HEK293 (cell line): ENCODE measurements at regions not wholly inside any gene's neighbourhood (a gene's known extent, or its start where the extent isn't known, plus 50 kb on each side); places are given as distances from the start of the nearest gene placed in this dataset.

ENCODE experiments used
- KLF1 ChIP-seq: fragments of 450-650 bp; formaldehyde crosslinking; IDR thresholded peaks from 2 replicates; pipeline ENCODE4 v1.5.1; 2016; ENCODE audit warnings: missing biosample characterization, missing genetic modification characterization
- MEIS1 ChIP-seq: sonication (generic); formaldehyde crosslinking; IDR thresholded peaks from 2 replicates; pipeline ENCODE4 v1.8.1; 2022; ENCODE audit warnings: missing genetic modification reagents, mild to moderate bottlenecking, borderline replicate concordance
- MYNN ChIP-seq: fragments of 450-650 bp; formaldehyde crosslinking; IDR thresholded peaks from 2 replicates; pipeline ENCODE4 v1.5.1; 2016; ENCODE audit warnings: missing biosample characterization, missing genetic modification characterization, borderline replicate concordance
- SETDB1 ChIP-seq: IDR thresholded peaks from one replicate; pipeline ENCODE4 v1.6.1; 2017; ENCODE audit warnings: mild to moderate bottlenecking, low read length, moderate library complexity, mixed read lengths; ENCODE audit not compliant: insufficient read length
- ZNF133 ChIP-seq: fragments of 450-650 bp; formaldehyde crosslinking; IDR thresholded peaks from 2 replicates; pipeline ENCODE4 v1.5.1; 2016; ENCODE audit warnings: missing biosample characterization, missing genetic modification characterization
- ZNF221 ChIP-seq: fragments of 450-650 bp; formaldehyde crosslinking; IDR thresholded peaks from 2 replicates; pipeline ENCODE4 v1.5.1; 2017; ENCODE audit warnings: missing biosample characterization, missing genetic modification characterization, borderline replicate concordance
- ZNF292 ChIP-seq: fragments of 450-650 bp; formaldehyde crosslinking; IDR thresholded peaks from 2 replicates; pipeline ENCODE4 v1.5.1; 2016; ENCODE audit warnings: low read depth, missing biosample characterization, missing genetic modification characterization, borderline replicate concordance
- TF ChIP-seq, protein P1 (sequence below): fragments of 450-650 bp; formaldehyde crosslinking; IDR thresholded peaks from 2 replicates; pipeline ENCODE4 v1.5.1; 2016; ENCODE audit warnings: missing biosample characterization, missing genetic modification characterization
- TF ChIP-seq, protein P2 (sequence below): fragments of 450-650 bp; formaldehyde crosslinking; IDR thresholded peaks from 2 replicates; pipeline ENCODE4 v1.5.1; 2016; ENCODE audit warnings: missing biosample characterization, missing genetic modification characterization, low read depth
- TF ChIP-seq, protein P3 (sequence below): IDR thresholded peaks from 2 replicates; pipeline ENCODE4 v1.6.1; 2011; ENCODE audit warnings: mild to moderate bottlenecking, low read depth, low read length, borderline replicate concordance
- TF ChIP-seq, protein P4 (sequence below): fragments of 450-650 bp; formaldehyde crosslinking; IDR thresholded peaks from 2 replicates; pipeline ENCODE4 v1.5.1; 2016; ENCODE audit warnings: missing biosample characterization, missing genetic modification characterization
- TF ChIP-seq, protein P5 (sequence below): fragments of 450-650 bp; formaldehyde crosslinking; IDR thresholded peaks from 2 replicates; pipeline ENCODE4 v1.5.1; 2016; ENCODE audit warnings: missing biosample characterization, missing genetic modification characterization

DNA sequence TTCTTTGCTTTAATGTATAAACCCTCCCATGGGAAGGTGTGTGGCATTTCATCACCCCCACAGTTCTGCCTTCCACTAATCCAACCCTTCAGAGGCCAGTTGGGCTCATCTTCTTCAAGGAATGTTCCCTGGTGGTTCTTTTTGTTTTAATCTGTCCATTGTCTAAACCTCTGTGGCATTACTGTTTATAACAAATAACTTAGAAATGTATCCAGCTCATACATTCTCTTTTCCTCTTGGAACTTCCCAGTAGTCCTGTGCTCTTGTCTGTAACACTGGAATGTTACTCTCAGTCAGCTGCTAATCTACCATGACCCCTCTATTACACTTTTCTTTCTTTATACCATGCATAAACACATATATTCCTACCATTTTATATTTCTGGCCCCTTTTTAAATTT lies 213.5 kb upstream of the TARS1 start:
- TF ChIP-seq, protein P1, sequence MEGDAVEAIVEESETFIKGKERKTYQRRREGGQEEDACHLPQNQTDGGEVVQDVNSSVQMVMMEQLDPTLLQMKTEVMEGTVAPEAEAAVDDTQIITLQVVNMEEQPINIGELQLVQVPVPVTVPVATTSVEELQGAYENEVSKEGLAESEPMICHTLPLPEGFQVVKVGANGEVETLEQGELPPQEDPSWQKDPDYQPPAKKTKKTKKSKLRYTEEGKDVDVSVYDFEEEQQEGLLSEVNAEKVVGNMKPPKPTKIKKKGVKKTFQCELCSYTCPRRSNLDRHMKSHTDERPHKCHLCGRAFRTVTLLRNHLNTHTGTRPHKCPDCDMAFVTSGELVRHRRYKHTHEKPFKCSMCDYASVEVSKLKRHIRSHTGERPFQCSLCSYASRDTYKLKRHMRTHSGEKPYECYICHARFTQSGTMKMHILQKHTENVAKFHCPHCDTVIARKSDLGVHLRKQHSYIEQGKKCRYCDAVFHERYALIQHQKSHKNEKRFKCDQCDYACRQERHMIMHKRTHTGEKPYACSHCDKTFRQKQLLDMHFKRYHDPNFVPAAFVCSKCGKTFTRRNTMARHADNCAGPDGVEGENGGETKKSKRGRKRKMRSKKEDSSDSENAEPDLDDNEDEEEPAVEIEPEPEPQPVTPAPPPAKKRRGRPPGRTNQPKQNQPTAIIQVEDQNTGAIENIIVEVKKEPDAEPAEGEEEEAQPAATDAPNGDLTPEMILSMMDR (tag by site-specific recombination): no peak
- TF ChIP-seq MEIS1: no peak
- TF ChIP-seq, protein P2, sequence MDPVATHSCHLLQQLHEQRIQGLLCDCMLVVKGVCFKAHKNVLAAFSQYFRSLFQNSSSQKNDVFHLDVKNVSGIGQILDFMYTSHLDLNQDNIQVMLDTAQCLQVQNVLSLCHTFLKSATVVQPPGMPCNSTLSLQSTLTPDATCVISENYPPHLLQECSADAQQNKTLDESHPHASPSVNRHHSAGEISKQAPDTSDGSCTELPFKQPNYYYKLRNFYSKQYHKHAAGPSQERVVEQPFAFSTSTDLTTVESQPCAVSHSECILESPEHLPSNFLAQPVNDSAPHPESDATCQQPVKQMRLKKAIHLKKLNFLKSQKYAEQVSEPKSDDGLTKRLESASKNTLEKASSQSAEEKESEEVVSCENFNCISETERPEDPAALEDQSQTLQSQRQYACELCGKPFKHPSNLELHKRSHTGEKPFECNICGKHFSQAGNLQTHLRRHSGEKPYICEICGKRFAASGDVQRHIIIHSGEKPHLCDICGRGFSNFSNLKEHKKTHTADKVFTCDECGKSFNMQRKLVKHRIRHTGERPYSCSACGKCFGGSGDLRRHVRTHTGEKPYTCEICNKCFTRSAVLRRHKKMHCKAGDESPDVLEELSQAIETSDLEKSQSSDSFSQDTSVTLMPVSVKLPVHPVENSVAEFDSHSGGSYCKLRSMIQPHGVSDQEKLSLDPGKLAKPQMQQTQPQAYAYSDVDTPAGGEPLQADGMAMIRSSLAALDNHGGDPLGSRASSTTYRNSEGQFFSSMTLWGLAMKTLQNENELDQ (tag by site-specific recombination): no peak
- no peak for TF ChIP-seq SETDB1
- TF ChIP-seq, protein P3, sequence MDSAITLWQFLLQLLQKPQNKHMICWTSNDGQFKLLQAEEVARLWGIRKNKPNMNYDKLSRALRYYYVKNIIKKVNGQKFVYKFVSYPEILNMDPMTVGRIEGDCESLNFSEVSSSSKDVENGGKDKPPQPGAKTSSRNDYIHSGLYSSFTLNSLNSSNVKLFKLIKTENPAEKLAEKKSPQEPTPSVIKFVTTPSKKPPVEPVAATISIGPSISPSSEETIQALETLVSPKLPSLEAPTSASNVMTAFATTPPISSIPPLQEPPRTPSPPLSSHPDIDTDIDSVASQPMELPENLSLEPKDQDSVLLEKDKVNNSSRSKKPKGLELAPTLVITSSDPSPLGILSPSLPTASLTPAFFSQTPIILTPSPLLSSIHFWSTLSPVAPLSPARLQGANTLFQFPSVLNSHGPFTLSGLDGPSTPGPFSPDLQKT: no peak
- TF ChIP-seq ZNF133 (tag by site-specific recombination): no peak
- TF ChIP-seq ZNF292 (tag by site-specific recombination): no peak
- TF ChIP-seq, protein P4, sequence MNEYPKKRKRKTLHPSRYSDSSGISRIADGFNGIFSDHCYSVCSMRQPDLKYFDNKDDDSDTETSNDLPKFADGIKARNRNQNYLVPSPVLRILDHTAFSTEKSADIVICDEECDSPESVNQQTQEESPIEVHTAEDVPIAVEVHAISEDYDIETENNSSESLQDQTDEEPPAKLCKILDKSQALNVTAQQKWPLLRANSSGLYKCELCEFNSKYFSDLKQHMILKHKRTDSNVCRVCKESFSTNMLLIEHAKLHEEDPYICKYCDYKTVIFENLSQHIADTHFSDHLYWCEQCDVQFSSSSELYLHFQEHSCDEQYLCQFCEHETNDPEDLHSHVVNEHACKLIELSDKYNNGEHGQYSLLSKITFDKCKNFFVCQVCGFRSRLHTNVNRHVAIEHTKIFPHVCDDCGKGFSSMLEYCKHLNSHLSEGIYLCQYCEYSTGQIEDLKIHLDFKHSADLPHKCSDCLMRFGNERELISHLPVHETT (tag by site-specific recombination): no peak
- TF ChIP-seq ZNF221 (tag by site-specific recombination): no peak
- TF ChIP-seq MYNN (tag by site-specific recombination): no peak
- TF ChIP-seq KLF1 (tag by site-specific recombination): no peak
- TF ChIP-seq, protein P5, sequence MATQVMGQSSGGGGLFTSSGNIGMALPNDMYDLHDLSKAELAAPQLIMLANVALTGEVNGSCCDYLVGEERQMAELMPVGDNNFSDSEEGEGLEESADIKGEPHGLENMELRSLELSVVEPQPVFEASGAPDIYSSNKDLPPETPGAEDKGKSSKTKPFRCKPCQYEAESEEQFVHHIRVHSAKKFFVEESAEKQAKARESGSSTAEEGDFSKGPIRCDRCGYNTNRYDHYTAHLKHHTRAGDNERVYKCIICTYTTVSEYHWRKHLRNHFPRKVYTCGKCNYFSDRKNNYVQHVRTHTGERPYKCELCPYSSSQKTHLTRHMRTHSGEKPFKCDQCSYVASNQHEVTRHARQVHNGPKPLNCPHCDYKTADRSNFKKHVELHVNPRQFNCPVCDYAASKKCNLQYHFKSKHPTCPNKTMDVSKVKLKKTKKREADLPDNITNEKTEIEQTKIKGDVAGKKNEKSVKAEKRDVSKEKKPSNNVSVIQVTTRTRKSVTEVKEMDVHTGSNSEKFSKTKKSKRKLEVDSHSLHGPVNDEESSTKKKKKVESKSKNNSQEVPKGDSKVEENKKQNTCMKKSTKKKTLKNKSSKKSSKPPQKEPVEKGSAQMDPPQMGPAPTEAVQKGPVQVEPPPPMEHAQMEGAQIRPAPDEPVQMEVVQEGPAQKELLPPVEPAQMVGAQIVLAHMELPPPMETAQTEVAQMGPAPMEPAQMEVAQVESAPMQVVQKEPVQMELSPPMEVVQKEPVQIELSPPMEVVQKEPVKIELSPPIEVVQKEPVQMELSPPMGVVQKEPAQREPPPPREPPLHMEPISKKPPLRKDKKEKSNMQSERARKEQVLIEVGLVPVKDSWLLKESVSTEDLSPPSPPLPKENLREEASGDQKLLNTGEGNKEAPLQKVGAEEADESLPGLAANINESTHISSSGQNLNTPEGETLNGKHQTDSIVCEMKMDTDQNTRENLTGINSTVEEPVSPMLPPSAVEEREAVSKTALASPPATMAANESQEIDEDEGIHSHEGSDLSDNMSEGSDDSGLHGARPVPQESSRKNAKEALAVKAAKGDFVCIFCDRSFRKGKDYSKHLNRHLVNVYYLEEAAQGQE (tag by site-specific recombination): no peak
